HepG2 (cell line): ENCODE measurements at regions not wholly inside any gene's neighbourhood (a gene's known extent, or its start where the extent isn't known, plus 50 kb on each side); places are given as distances from the start of the nearest gene placed in this dataset.

Experiments used
- ARHGAP35 ChIP-seq: sonication (generic); formaldehyde crosslinking; IDR thresholded peaks from 2 replicates; pipeline ENCODE4 v1.9.0; 2022; ENCODE audit warnings: mild to moderate bottlenecking, inconsistent platforms, moderate library complexity, missing genetic modification reagents, borderline replicate concordance
- DNMT1 ChIP-seq: sonication (generic); formaldehyde crosslinking; IDR thresholded peaks from 2 replicates; pipeline ENCODE4 v1.5.1; 2020; ENCODE audit warnings: mild to moderate bottlenecking, missing genetic modification reagents
- EP300 ChIP-seq, 3 experiments: sonication (generic) in 1 of 3; formaldehyde crosslinking in 1 of 3; IDR thresholded peaks; 2 replicates each; pipeline versions ENCODE4 v1.5.1 to v1.6.1; 2011 to 2020; ENCODE audit warnings: low read depth in 2 of 3, low read length in 2 of 3, borderline replicate concordance in 1 of 3, improper control_type of control experiment in 1 of 3, mild to moderate bottlenecking in 1 of 3, missing genetic modification reagents in 1 of 3, moderate library complexity in 1 of 3
- KDM2A ChIP-seq: sonication (generic); formaldehyde crosslinking; IDR thresholded peaks from 2 replicates; pipeline ENCODE4 v1.4.0; 2020; ENCODE audit warnings: low read depth, missing genetic modification reagents, borderline replicate concordance
- RAD21 ChIP-seq: fragments of 450-650 bp; formaldehyde crosslinking; IDR thresholded peaks from 2 replicates; pipeline ENCODE4 v1.5.0; 2020; ENCODE audit warnings: mild to moderate bottlenecking
- ZNF776 ChIP-seq: sonication (generic); formaldehyde crosslinking; IDR thresholded peaks from 2 replicates; pipeline ENCODE4 v1.4.0; 2020; ENCODE audit warnings: mild to moderate bottlenecking, missing genetic modification reagents
- ZNF850 ChIP-seq: sonication (generic); formaldehyde crosslinking; conservative IDR thresholded peaks from 2 replicates; pipeline ENCODE4 v1.9.0; 2021; ENCODE audit warnings: mild to moderate bottlenecking, missing genetic modification reagents
- TF ChIP-seq, protein P1 (sequence below): IDR thresholded peaks from 2 replicates; pipeline ENCODE4 v1.6.1; 2012; ENCODE audit warnings: inconsistent platforms
- TF ChIP-seq, protein P2 (sequence below): sonication (generic); formaldehyde crosslinking; IDR thresholded peaks from 2 replicates; pipeline ENCODE4 v1.5.0; 2020; ENCODE audit warnings: mild to moderate bottlenecking, missing genetic modification reagents, moderate library complexity

- TF ChIP-seq EP300 (IDR thresholded peaks at IDR 0.05; ENCODE audit: low read depth in 2 of 2, low read length in 2 of 2) (no peak), EP300 (CRISPR knock-in tag; IDR thresholded peaks at IDR 0.05; ENCODE audit: borderline replicate concordance) (no peak), ZNF776 (CRISPR knock-in tag) (no peak), KDM2A (CRISPR knock-in tag) (no peak), ARHGAP35 (CRISPR knock-in tag) (no peak), RAD21 (CRISPR knock-in tag) (no peak), DNMT1 (CRISPR knock-in tag) (no peak), ZNF850 (CRISPR knock-in tag) (no peak)
- TF ChIP-seq, protein P1, sequence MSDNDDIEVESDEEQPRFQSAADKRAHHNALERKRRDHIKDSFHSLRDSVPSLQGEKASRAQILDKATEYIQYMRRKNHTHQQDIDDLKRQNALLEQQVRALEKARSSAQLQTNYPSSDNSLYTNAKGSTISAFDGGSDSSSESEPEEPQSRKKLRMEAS: no peak
- TF ChIP-seq, protein P2, sequence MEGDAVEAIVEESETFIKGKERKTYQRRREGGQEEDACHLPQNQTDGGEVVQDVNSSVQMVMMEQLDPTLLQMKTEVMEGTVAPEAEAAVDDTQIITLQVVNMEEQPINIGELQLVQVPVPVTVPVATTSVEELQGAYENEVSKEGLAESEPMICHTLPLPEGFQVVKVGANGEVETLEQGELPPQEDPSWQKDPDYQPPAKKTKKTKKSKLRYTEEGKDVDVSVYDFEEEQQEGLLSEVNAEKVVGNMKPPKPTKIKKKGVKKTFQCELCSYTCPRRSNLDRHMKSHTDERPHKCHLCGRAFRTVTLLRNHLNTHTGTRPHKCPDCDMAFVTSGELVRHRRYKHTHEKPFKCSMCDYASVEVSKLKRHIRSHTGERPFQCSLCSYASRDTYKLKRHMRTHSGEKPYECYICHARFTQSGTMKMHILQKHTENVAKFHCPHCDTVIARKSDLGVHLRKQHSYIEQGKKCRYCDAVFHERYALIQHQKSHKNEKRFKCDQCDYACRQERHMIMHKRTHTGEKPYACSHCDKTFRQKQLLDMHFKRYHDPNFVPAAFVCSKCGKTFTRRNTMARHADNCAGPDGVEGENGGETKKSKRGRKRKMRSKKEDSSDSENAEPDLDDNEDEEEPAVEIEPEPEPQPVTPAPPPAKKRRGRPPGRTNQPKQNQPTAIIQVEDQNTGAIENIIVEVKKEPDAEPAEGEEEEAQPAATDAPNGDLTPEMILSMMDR: no peak
Measured at GRCh38 chr18:27848336-27848735, 328.6 kb downstream of the CDH2 start.
